Cardiac muscle cell (in vitro differentiated cells and primary cell): ENCODE measurements at regions not wholly inside any gene's neighbourhood (a gene's known extent, or its start where the extent isn't known, plus 50 kb on each side); places are given as distances from the start of the nearest gene placed in this dataset.

ENCODE experiments used
- DNase-seq, 2 donors: peaks; one replicate each; pipeline versions ENCODE4 v3.0.0 to v3.0.0-alpha.2; 2010 to 2017; ENCODE audit warnings: low read depth in 1 of 2, low spot score in 1 of 2
- H3K27ac ChIP-seq: fragments of 200-600 bp; sonication (generic); 2 replicates; pipeline ENCODE4 v1.5.1; 2016
- H3K27me3 ChIP-seq: fragments of 200-600 bp; sonication (generic); 2 replicates; pipeline ENCODE4 v1.6.0; 2016; ENCODE audit warnings: control low read depth
- H3K36me3 ChIP-seq: fragments of 200-600 bp; sonication (generic); 2 replicates; pipeline ENCODE4 v1.5.1; 2016; ENCODE audit warnings: control low read depth
- H3K4me1 ChIP-seq: fragments of 200-600 bp; sonication (generic); 2 replicates; pipeline ENCODE4 v1.8.1; 2017; ENCODE audit warnings: low read depth, mild to moderate bottlenecking, mixed run types
- H3K4me3 ChIP-seq: fragments of 200-600 bp; sonication (generic); 2 replicates; pipeline ENCODE4 v1.5.1; 2016; ENCODE audit warnings: mild to moderate bottlenecking
- H3K9me3 ChIP-seq: fragments of 200-600 bp; sonication (generic); 2 replicates; pipeline ENCODE4 v1.5.1; 2017; ENCODE audit warnings: low read depth, mild to moderate bottlenecking, control low read depth
- TF ChIP-seq, protein P1 (sequence below): IDR thresholded peaks from 2 replicates; pipeline ENCODE4 v1.5.1; 2012; ENCODE audit warnings: low read depth, mild to moderate bottlenecking, low read length

DNA sequence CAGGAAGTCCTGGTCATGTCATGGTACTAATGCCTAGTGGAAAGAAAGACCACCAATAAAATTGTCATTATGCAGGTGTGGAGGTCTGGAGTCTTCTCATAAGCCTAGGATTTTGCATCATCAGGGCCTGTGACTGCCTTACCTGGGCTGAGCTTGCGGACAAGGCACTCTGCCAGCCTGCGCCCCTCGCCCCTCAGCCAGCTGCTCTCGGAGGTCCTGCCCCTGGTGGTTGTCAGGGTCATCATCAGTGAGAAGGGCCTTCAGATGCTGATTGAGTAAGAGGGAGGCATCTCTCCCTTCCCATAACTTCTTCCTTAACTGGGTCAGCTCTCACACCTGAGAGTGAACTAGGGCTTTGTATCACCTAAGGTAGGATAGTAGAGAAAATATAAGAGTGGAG is 132.8 kb downstream of the DCLK3 start:
- no peaks in the 10 kb centered on the region for H3K27me3 ChIP-seq
- no peak overlapping the region for H3K27ac ChIP-seq
- H3K36me3 ChIP-seq = no peaks in the 10 kb centered on the region
- TF ChIP-seq, protein P1, sequence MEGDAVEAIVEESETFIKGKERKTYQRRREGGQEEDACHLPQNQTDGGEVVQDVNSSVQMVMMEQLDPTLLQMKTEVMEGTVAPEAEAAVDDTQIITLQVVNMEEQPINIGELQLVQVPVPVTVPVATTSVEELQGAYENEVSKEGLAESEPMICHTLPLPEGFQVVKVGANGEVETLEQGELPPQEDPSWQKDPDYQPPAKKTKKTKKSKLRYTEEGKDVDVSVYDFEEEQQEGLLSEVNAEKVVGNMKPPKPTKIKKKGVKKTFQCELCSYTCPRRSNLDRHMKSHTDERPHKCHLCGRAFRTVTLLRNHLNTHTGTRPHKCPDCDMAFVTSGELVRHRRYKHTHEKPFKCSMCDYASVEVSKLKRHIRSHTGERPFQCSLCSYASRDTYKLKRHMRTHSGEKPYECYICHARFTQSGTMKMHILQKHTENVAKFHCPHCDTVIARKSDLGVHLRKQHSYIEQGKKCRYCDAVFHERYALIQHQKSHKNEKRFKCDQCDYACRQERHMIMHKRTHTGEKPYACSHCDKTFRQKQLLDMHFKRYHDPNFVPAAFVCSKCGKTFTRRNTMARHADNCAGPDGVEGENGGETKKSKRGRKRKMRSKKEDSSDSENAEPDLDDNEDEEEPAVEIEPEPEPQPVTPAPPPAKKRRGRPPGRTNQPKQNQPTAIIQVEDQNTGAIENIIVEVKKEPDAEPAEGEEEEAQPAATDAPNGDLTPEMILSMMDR = no peak
- DNase-seq = no peak
- no peak overlapping the region for H3K4me3 ChIP-seq
- H3K4me1 ChIP-seq = no peaks in the 10 kb centered on the region
- no peaks in the 10 kb centered on the region for H3K9me3 ChIP-seq

DNA sequence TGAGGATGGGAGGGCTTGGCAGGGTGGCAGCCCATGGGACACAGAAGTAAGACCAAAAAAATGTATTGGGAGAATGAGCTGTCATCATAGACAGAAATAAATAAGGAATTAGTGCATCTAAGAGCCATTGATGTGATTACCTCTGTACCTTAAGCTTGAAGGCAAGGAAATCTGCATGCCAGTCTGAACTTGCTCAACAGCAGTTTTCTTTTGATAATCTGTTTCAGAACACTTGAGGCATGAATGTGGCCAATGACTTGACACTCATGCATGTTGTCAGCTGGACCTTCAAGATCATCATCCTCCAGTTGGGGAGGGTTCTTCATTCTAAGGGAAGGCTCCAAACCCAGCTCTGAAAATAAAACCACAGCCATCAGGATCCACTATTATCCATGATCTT is 148.5 kb downstream of the DCLK3 start:
- Histone ChIP-seq H3K4me3 (no peak overlapping the region), H3K27ac (no peak overlapping the region), H3K36me3 (no peaks in the 10 kb centered on the region), H3K4me1 (no peaks in the 10 kb centered on the region), H3K27me3 (no peaks in the 10 kb centered on the region), H3K9me3 (no peaks in the 10 kb centered on the region)
- no peak for DNase-seq
- TF ChIP-seq, protein P1 = no peak

DNA sequence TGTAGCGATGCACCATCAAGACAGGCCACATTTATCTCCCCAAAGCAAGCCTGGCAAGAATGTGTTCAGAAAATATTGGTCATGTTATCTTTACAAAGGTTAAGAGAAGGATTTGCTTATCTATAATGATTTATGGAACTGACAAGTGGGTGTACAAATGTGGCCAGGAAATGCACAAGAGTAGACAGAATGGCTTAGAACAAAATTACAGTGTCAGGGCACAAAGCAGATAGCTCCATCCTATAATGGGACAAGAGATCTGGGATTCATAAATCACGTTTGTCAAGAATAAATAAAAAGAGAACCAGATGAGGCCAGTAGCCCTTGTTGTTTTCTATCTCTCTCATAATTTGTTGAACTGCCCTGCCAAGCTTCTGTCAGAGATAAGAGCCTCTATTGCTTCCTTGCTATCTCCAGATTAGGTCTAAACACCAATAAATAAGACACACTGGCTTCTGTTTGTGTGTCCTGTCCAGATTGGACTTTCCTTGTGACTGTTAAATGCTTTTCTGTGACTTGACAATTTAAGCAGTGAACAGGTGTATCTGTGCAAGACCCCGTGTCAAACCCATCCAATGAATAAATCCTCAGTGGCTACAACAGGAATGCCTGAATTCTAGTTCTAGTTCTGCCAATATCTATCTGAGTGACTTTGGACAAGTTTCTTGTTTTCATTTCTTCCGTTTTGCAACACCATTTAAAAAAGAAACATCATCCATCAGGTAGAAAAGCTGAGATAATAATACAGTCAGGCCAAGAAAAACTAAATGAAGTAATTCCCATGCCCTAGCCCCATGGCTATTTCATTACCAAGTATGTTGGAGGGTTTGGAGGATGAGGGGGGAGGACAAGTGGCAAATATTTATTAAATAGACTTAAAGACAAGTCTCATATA is 157.2 kb downstream of the DCLK3 start:
- H3K27ac ChIP-seq = no peak overlapping the region
- H3K27me3 ChIP-seq = no peaks in the 10 kb centered on the region
- H3K36me3 ChIP-seq = no peaks in the 10 kb centered on the region
- TF ChIP-seq, protein P1 = no peak
- H3K4me1 ChIP-seq = peaks cover 12% of the 10 kb centered on the region
- no peaks in the 10 kb centered on the region for H3K9me3 ChIP-seq
- DNase-seq = no peak
- no peak overlapping the region for H3K4me3 ChIP-seq

DNA sequence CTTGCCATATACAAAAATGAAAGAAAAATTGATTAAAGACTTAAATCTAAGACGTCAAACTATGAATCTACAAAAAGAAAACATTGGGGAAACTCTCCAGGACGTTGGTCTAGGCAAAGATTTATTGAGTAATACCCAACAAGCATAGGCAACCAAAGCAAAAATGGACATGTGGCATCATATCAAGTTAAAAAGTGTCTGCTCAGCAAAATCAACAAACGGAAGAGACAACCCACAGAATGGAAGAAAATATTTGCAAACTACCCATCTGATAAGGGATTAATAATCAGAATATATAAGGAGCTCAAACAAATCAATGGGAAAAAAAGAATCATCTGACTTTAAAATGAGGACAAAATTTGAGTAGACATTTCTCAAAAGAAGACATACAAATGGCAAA is 160.9 kb downstream of the DCLK3 start:
- Histone ChIP-seq H3K36me3 (no peaks in the 10 kb centered on the region), H3K27ac (no peak overlapping the region), H3K4me3 (no peak overlapping the region), H3K9me3 (no peaks in the 10 kb centered on the region), H3K4me1 (peaks cover 12% of the 10 kb centered on the region), H3K27me3 (no peaks in the 10 kb centered on the region)
- TF ChIP-seq, protein P1 = no peak
- DNase-seq = no peak

DNA sequence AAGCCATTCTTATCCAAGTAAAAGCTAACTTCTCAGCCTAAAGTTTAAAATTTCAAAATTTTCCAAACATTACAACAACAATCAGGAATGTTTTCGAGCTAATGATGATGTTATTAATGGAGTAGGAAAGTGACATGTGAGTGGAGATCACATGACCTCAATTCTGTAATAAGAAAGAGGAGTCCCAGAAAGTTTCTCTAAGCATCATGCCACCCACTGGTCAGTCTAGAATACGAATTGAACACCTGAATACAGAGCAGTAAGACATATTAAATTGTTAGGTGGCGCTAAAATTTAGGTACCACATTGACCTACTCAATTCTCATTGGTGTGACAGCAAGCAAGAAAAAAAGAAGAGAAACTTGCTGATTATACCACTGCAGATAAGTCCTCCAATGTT is 163.9 kb downstream of the DCLK3 start:
- H3K4me1 ChIP-seq = no peaks in the 10 kb centered on the region
- DNase-seq = no peak
- no peak overlapping the region for H3K4me3 ChIP-seq
- H3K9me3 ChIP-seq = no peaks in the 10 kb centered on the region
- H3K36me3 ChIP-seq = no peaks in the 10 kb centered on the region
- H3K27me3 ChIP-seq = no peaks in the 10 kb centered on the region
- TF ChIP-seq, protein P1 = no peak
- no peak overlapping the region for H3K27ac ChIP-seq
